Progenitor cell of endocrine pancreas (in vitro differentiated cells): ENCODE measurements at regions not wholly inside any gene's neighbourhood (a gene's known extent, or its start where the extent isn't known, plus 50 kb on each side); places are given as distances from the start of the nearest gene placed in this dataset.

ENCODE experiments used
- DNase-seq: peaks from one replicate; pipeline ENCODE4 v3.0.0; 2021; ENCODE audit warnings: low spot score; ENCODE audit not compliant: unreplicated experiment
- H3K27ac Mint-ChIP-seq: 2 replicates; pipeline ENCODE4 v1.8.0; 2021; ENCODE audit warnings: mild to moderate bottlenecking, moderate library complexity, mixed read lengths
- H3K27me3 Mint-ChIP-seq: 2 replicates; pipeline ENCODE4 v1.8.0; 2021; ENCODE audit warnings: mixed read lengths
- H3K36me3 Mint-ChIP-seq: 2 replicates; pipeline ENCODE4 v1.8.0; 2022; ENCODE audit warnings: mixed read lengths; ENCODE audit not compliant: insufficient read depth
- H3K4me1 Mint-ChIP-seq: 2 replicates; pipeline ENCODE4 v1.8.0; 2021; ENCODE audit warnings: low read depth, mixed read lengths
- H3K4me3 Mint-ChIP-seq: 2 replicates; pipeline ENCODE4 v1.8.0; 2021; ENCODE audit warnings: low read depth, mild to moderate bottlenecking, moderate library complexity, mixed read lengths
- H3K9me3 Mint-ChIP-seq: 2 replicates; pipeline ENCODE4 v1.8.0; 2021; ENCODE audit warnings: low read depth, mixed read lengths
- CTCF ChIP-seq: fragments of 200-600 bp; sonication (generic); IDR thresholded peaks from one replicate; pipeline ENCODE4 v1.5.0; 2021; ENCODE audit warnings: antibody characterized with exemption, mild to moderate bottlenecking; ENCODE audit not compliant: unreplicated experiment

DNA sequence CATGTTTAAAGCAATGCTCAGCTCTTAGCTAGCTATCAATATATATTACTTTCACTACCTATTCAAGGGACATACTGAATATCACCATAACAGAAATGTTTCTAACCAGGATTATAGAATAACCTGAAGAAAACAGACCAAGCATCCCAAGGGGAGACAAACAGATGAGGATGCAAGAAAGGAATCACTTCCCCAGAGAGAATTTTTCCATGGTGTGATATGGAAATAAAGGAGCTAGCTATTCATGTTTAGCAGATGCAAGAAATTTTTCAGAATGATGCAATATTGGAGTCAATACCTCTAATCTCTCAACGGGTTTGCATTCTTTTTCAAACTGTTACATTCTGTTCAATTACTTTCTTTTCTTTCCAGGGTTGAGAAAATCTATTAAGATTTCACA is 538.9 kb upstream of the FLRT2 start:
- Mint-ChIP-seq H3K4me3 (no peak overlapping the region), H3K36me3 (no peaks in the 10 kb centered on the region), H3K27me3 (no peaks in the 10 kb centered on the region), H3K4me1 (no peaks in the 10 kb centered on the region), H3K9me3 (peaks cover 3% of the 10 kb centered on the region), H3K27ac (no peak overlapping the region)
- TF ChIP-seq CTCF: no peak
- no peak for DNase-seq

DNA sequence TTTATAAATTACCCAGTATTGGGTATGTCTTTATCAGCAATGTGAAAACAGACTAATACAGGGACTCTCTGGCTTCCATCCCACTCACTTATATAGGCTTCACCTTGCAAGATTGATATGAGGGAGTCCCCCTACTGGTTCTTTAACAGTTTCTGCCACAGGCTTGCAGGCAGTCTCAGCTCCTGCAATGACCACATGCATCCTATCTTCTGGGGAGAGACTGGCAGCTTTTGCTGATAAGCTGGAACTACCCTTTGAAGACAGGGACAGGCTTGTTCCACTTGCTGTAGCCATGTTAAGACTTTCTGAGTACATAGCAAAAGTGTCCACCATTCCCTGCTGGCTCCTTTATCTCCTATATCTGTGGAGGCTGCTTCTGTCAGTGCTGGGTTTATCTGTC is 531.7 kb upstream of the FLRT2 start:
- DNase-seq: no peak
- Mint-ChIP-seq H3K27me3 (no peaks in the 10 kb centered on the region), H3K4me3 (no peak overlapping the region), H3K9me3 (no peaks in the 10 kb centered on the region), H3K36me3 (no peaks in the 10 kb centered on the region), H3K4me1 (no peaks in the 10 kb centered on the region), H3K27ac (no peak overlapping the region)
- no peak for TF ChIP-seq CTCF

DNA sequence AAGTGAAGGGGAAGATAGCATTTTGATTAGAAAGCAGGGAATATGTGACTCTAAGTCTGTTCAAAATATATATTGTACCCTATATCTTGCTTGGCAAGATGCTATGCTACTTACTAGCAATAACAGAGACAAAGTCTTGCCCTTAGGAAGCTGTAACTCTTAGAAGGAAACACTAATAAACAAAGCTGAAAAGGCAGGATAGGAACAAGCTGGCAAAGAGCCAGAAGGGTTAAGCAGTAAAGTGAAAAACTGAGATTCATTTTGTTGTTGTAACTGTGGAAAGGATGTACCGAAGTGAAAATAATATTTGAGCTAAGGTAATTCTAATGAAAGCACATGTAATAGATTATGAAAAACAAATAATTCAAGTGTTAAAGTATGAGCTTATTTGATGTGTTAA is 527.1 kb upstream of the FLRT2 start:
- TF ChIP-seq CTCF: no peak
- Mint-ChIP-seq H3K36me3 (peaks cover 1% of the 10 kb centered on the region), H3K4me3 (no peak overlapping the region), H3K9me3 (peaks cover 6% of the 10 kb centered on the region), H3K27me3 (no peaks in the 10 kb centered on the region), H3K27ac (no peak overlapping the region), H3K4me1 (peaks cover 12% of the 10 kb centered on the region)
- DNase-seq: no peak

- Mint-ChIP-seq H3K4me3 (no peak overlapping the region), H3K27ac (no peak overlapping the region), H3K9me3 (peaks cover 10% of the 10 kb centered on the region), H3K36me3 (peaks cover 1% of the 10 kb centered on the region), H3K4me1 (peaks cover 12% of the 10 kb centered on the region), H3K27me3 (no peaks in the 10 kb centered on the region)
- DNase-seq: no peak
- TF ChIP-seq CTCF: no peak
Observed at GRCh38 chr14:85003805-85004204, 526.1 kb upstream of the FLRT2 start.

GRCh38 chr14:85009506-85009905 is 520.4 kb upstream of the FLRT2 start:
- Mint-ChIP-seq H3K27me3 (no peaks in the 10 kb centered on the region), H3K4me3 (no peak overlapping the region), H3K9me3 (peaks cover 10% of the 10 kb centered on the region), H3K27ac (no peak overlapping the region), H3K4me1 (peaks cover 12% of the 10 kb centered on the region), H3K36me3 (no peaks in the 10 kb centered on the region)
- no peak for DNase-seq
- no peak for TF ChIP-seq CTCF
